Activated naive CD4-positive, alpha-beta T cell treated with anti-CD3 and anti-CD28 coated beads, Interleukin-2, amount 50 U/mL, for 72 hours (primary cell): ENCODE measurements at regions not wholly inside any gene's neighbourhood (a gene's known extent, or its start where the extent isn't known, plus 50 kb on each side); places are given as distances from the start of the nearest gene placed in this dataset.
"Not testable (repeated sequence)": the region's sequence is repeated elsewhere in the genome, so short reads cannot be mapped to it uniquely, and the experiment has no call there.

Source experiments
- ATAC-seq, 2 donors: fragments of 150-1000 bp; cut with Tn5 transposase; 2 replicates each; pipeline ENCODE4 v1.10.0; 2021; ENCODE audit warnings: mild to moderate bottlenecking in 2 of 2, moderate library complexity in 2 of 2
- DNase-seq, 2 donors: peaks; one replicate each; pipeline ENCODE4 v3.0.0; 2021 to 2022; ENCODE audit warnings: low spot score in 2 of 2
- H3K27ac Mint-ChIP-seq, 2 donors: one replicate each; pipeline ENCODE4 v1.8.0; 2022; ENCODE audit warnings: mild to moderate bottlenecking in 2 of 2, mixed read lengths in 2 of 2
- H3K36me3 Mint-ChIP-seq, 2 donors: one replicate each; pipeline ENCODE4 v1.8.0; 2022; ENCODE audit warnings: mixed read lengths in 2 of 2
- H3K9me3 Mint-ChIP-seq, 2 donors: one replicate each; pipeline ENCODE4 v1.8.0; 2022; ENCODE audit warnings: mixed read lengths in 2 of 2

DNA sequence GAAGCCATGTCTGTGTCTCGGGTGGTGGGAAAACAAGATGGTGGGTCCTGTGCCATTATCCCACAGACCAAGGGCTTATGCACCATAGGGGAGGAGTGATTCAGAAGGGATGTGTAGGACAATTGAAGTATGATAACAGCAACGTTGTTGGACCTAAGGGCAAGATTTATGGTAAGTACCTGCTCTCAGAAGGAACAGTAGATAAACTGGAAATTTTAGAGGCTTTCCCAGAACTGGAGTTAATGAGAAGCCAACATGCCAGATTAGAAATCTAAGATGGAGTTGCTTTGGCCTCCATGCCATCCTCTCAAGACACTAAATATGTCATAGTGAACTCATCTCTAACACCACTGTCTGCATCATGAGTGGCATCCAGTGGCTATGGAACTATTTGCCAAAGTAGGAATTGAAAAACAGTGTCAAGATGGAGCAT lies 84.7 kb upstream of the MYLIP start:
- DNase-seq (no peak), ATAC-seq (no peak)
- Mint-ChIP-seq H3K36me3 (peaks cover 5 to 7% of the 10 kb centered on the region in 2 donors), H3K27ac (no peak overlapping the region), H3K9me3 (peaks cover 0 to 9% of the 10 kb centered on the region in 2 donors)

DNA sequence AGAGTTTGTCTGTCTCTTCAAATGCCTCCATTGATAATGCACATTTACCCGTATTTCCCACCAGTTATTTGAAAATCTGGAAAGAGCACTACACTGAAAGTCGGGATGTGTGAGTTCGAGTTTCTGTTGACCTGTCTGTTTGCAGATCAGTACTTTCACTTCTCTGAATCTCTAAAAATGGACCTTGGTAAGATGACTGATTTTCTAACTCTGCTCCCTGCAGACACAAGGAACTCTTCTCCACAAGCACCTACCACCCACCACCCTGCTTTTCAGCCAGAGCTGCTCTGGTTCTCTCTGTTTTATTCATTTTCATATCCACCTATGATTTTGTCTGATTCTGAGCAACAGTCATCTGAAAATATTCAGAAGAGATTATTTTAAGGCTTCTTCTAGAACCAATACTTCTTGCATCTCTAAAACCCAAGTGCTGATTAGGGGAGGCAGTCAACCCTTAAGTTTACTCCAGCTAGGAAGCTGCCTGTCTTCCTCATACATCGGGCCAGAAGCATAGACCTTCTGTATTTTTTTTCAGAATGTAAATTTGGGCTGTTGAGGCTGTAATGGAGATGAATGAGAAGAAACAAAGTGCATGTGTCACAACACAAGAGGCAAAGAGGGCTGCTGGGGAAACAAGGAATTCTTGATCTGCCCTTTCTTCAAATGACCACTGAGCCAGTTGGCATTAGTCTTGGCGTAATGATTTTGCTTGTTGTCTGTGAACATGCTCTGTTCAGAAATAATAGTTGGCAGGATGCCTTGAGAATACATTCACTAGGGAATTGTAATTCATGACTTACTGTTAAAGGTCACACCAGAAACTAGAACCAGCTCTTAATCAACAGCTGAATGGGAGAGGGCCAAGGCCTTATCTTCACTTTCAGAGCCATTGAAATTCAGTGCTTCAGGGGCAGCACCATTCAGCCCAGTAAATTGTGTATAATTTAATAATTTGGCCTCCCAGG lies 85.4 kb upstream of the MYLIP start:
- Mint-ChIP-seq H3K27ac (no peak overlapping the region), H3K36me3 (peaks cover 5 to 7% of the 10 kb centered on the region in 2 donors), H3K9me3 (peaks cover 0 to 10% of the 10 kb centered on the region in 2 donors)
- no peak for DNase-seq
- no peak for ATAC-seq

DNA sequence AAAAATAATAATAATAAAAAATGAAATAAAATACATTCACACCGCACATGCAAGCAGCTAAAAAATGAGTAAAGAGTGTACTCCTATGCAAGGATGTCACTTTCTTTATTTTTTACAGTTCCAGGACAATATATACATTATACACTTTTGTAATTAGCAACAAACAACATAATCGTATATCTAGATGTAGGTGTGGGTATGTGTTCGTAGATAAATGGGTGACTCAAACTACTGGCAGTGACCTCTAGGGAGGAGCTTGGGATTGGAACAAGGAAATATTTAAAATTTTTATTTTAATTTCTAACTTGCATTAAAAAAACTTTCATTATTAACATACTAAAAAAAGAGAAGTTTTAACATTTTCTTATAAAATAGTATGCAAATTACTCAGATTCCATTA lies 86.1 kb upstream of the MYLIP start:
- DNase-seq, result no peak
- Mint-ChIP-seq H3K36me3 (peaks cover 5 to 7% of the 10 kb centered on the region in 2 donors), H3K9me3 (peaks cover 0 to 10% of the 10 kb centered on the region in 2 donors), H3K27ac (no peak overlapping the region)
- ATAC-seq, result no peak

DNA sequence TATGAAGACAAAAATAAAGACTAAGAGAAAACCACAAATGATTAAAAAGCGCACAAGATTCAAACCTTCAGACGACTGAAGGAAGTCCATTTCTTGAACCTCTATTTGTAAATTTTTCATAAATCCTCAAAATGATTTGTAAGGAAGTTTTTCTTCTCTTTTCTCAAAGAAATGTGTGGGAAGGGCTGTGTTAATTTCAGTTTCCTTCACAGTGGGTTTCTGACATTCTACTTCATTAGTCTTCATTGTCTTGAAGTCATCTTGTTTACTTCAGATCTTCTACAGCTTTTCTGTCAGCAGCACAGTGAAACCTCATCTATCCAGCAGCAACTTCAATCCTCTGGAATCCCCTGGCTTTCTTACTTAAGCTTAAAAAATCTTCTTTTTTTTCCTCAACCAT lies 87.6 kb upstream of the MYLIP start:
- ATAC-seq, result no peak
- Mint-ChIP-seq H3K36me3 (peaks cover 5 to 7% of the 10 kb centered on the region in 2 donors), H3K27ac (no peak overlapping the region), H3K9me3 (peaks cover 0 to 10% of the 10 kb centered on the region in 2 donors)
- DNase-seq, result no peak

DNA sequence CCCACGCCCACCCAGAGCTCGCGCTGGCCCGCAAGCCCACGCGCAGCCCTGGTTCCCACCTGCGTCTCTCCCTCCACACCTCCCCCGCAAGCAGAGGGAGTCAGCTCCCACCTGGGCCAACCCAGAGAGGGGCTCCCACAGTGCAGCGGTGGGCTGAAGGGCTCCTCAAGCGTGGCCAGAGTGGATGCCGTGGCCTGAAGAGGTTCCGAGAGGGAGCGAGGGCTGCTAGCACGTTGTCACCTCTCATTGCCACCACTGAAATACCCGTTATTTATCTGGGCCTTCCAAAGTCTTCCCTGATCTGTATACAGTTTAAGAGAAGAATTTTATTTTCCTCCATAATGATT lies 88.3 kb upstream of the MYLIP start:
- peaks cover 0 to 10% of the 10 kb centered on the region in 2 donors for H3K9me3 Mint-ChIP-seq
- H3K36me3 Mint-ChIP-seq, result peaks cover 5 to 7% of the 10 kb centered on the region in 2 donors
- H3K27ac Mint-ChIP-seq, result no peak overlapping the region
- DNase-seq (no peak), ATAC-seq (no peak)

DNA sequence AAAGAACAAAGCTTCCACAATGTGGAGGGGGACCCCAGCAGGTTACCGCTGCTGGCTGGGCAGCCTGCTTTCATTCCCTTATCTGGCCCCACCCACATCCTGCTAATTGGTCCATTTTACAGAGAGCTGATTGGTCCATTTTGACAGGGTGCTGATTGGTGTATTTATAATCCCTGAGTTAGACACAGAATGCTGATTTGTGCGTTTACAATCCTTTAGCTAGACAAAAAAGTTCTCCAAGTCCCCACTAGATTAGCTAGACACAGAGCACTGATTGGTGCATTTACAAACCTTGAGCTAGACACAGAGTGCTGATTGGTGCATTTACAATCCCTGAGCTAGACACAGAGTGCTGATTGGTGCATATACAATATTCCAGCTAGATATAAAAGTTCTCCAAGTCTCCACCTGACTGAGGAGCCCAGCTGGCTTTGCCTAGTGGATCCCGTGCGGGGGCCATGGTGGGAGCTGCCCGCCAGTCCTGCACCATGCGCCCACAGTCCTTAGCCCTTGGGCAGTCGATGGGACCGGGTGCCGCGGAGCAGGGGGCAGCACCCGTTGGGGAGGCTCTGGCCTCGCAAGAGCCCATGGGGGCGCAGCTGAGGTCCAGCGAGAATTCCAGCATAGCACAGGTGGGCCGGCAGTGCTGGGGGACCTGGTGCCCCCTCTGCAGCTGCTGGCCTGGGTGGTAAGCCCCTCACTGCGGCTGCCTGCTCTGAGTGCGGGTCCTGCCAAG lies 88.8 kb upstream of the MYLIP start:
- not testable (repeated sequence) for DNase-seq, H3K27ac Mint-ChIP-seq, H3K36me3 Mint-ChIP-seq, ATAC-seq, H3K9me3 Mint-ChIP-seq

DNA sequence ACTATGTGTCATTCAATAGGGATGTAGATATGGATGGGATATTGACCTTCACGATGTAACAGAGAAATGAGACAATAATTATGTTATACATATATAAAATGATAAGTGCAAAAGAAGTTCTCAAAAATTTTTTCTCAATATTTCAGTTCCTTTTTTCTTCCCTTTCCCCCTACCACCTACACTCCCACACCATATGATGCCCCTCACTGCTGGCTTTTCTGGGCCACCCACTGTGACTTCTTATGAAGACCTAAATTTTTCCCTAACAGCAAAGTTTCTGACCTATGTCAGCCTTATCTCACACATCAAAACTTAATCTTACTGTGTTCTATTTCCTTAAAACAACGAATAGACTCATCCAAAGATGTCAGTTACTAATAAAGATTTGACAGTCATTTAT lies 89.9 kb upstream of the MYLIP start:
- H3K9me3 Mint-ChIP-seq, result peaks cover 0 to 9% of the 10 kb centered on the region in 2 donors
- H3K27ac Mint-ChIP-seq, result no peak overlapping the region
- no peak for ATAC-seq
- H3K36me3 Mint-ChIP-seq, result peaks cover 5 to 7% of the 10 kb centered on the region in 2 donors
- no peak for DNase-seq

DNA sequence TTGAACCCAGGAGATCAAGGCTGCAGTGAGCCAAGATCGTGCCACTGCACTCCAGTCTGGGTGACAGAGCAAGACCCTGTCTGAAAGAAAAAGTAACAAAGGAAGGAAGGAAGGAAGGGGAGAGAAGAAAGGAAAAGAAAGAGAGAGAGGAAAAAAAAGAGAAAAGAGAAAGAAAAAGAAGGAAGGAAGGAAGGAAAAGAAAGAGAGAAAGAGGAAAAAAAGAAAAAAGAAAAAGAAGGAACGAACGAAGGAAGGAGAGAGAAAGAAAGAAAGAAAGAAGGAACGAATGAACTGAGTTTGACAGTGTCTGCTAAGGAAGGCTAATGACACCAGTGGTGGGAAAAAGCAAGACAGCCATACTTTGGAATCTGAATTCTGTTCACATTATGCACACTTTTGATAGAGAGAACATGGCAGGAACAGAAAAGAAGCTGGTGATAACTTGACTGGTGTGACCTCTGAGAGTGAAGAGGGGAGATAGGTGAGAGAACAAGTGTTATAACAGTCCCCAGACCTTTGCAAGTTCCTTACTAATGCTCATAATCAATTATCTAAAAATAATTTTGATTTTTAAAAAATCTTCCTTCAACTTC lies 93.3 kb upstream of the MYLIP start:
- no peak for DNase-seq
- ATAC-seq, result no peak
- no peak overlapping the region for H3K27ac Mint-ChIP-seq
- H3K9me3 Mint-ChIP-seq, result peaks cover 0 to 10% of the 10 kb centered on the region in 2 donors
- H3K36me3 Mint-ChIP-seq, result peaks cover 5 to 7% of the 10 kb centered on the region in 2 donors

DNA sequence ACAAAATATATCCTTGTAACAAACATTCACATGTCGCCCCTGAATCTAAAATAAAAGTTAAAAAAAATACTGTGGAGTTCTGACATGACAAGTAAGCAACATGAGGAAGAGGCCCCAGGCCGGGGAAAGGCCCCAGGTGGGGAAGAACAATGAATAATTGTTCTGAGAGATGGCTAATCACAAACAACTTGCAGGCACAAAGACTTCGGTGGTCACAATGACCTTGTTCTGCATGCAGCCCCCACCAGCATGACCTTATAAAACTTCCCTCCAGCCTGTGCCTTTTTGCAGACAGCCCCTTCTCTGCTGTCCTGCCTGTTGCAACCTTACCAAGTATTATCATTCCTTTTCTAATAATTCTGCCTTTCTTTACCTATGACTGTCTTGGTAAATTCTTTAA lies 95.7 kb upstream of the MYLIP start:
- no peak for DNase-seq
- no peak overlapping the region for H3K27ac Mint-ChIP-seq
- H3K9me3 Mint-ChIP-seq, result peaks cover 0 to 4% of the 10 kb centered on the region in 2 donors
- no peak for ATAC-seq
- H3K36me3 Mint-ChIP-seq, result no peaks in the 10 kb centered on the region

DNA sequence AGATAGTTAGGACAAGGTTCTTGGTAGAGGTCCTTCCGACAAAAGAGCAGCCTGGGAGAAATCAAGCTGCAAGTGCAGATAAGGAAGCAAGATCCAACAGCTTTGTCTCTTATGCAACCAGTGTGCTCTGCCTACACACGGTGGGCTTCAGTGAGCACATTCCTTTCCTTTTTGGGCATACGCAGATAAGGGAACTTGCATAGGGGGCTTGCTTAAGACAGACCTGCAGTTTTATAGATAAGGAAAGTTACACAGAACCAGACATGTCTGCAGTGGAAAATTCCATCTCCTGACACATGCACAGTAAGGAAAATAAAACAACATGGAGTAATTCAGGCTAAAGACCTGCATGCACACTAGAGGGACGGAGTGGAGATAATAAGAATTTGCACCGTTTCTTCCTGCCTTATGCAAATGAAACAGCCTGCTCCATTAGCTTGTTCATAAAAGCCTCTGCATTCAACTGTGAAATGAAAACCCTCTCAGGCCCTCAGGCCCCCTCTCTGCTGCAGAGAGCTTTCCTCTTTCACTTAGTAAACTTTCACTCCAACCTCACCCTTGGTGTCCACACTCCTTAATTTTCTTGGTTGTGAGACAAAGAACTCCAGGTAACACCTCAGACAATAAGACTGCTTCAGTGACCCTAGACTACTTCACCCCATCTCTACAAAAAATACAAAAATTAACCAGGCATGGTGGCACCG lies 97.5 kb upstream of the MYLIP start:
- Mint-ChIP-seq H3K36me3 (no peaks in the 10 kb centered on the region), H3K27ac (no peak overlapping the region), H3K9me3 (peaks cover 0 to 4% of the 10 kb centered on the region in 2 donors)
- ATAC-seq, result no peak
- no peak for DNase-seq

DNA sequence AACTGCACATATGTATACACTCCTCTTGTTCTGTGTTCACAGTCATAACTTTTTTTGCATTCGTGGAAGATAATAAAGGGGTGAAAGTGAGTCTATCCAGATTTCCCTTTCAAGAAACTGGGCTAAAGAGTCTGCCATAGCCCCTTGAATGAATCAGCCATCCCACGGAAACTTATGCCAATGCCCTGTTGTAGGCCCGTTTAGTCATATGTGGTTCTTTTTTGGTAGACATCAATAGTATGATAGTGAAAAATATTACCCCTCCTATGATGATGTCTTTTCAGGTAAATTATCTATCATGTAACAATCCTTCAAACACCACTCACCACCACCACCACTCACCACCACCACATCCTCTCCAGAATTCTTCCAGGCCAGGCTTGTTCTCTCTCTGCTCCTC lies 99.9 kb upstream of the MYLIP start:
- H3K27ac Mint-ChIP-seq, result no peak overlapping the region
- H3K36me3 Mint-ChIP-seq, result no peaks in the 10 kb centered on the region
- H3K9me3 Mint-ChIP-seq, result peaks cover 0 to 4% of the 10 kb centered on the region in 2 donors
- no peak for DNase-seq
- ATAC-seq, result peak; percentile 47 to 82

DNA sequence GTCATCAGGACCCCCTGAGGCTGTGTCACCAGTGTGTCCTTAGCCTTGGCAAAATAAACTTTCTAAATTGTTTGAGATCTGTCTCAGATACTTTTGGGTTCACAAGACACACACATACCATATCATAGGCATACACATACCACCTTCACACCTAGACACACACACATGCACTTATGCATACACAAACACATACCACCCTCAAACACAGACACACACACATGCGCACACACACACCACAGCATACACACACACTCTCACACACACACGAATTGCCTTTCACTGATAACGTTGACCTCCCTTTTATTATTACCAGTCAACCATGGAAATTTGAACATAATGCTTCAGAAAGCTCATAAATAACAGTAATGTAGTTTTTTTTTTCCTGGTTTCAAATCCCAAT lies 108.6 kb upstream of the MYLIP start:
- H3K9me3 Mint-ChIP-seq, result peaks cover 0 to 4% of the 10 kb centered on the region in 2 donors

DNA sequence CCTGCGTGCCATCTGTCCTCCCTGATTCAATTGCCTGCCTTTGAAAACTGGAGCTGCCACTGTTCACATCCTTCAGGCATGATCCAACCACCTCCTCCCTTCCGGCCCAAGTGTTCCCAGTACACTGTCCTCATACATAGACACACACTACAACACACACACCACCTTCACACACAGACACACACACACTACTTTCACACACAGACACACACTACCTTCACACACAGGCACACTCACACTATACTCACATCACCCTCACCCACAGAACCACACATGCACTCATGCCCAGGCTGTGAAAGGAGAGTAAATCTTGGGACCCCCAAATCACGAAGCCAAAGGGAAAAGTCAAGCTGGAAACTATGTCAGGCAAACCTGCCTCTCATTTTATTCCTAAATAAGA lies 109.4 kb upstream of the MYLIP start:
- DNase-seq (no peak), ATAC-seq (no peak)
- H3K27ac Mint-ChIP-seq, result no peak overlapping the region

More for the DNA sequence above, 108.6 kb upstream of the MYLIP start:
- Mint-ChIP-seq H3K36me3 (peaks cover 0 to 8% of the 10 kb centered on the region in 2 donors), H3K27ac (no peak overlapping the region)
- DNase-seq (no peak), ATAC-seq (no peak)

DNA sequence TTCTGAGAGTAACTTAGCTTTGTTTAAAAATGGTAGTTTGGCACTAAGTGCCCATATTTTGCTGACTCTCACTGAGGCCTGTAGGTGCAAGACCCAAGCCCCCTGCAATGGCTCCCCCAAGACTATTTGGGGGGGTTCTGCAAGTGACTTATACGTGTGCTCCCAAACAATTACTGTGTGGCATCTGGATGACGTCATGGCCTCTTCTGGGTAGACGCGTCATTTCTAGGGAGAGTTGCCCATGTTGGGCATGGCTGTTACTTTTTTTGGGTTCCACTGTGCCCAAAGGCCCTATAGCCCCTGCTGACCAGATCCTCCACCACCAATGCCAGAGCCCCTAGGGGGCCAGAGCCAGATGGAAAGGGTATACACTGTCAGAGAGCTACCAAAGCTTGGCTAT lies 110.3 kb upstream of the MYLIP start:
- no peak for ATAC-seq
- peaks cover 0 to 8% of the 10 kb centered on the region in 2 donors for H3K36me3 Mint-ChIP-seq
- no peak for DNase-seq
- peaks cover 0 to 4% of the 10 kb centered on the region in 2 donors for H3K9me3 Mint-ChIP-seq
- H3K27ac Mint-ChIP-seq, result no peak overlapping the region

More for the DNA sequence above, 109.4 kb upstream of the MYLIP start:
- Mint-ChIP-seq H3K36me3 (peaks cover 0 to 8% of the 10 kb centered on the region in 2 donors), H3K9me3 (peaks cover 0 to 4% of the 10 kb centered on the region in 2 donors)

DNA sequence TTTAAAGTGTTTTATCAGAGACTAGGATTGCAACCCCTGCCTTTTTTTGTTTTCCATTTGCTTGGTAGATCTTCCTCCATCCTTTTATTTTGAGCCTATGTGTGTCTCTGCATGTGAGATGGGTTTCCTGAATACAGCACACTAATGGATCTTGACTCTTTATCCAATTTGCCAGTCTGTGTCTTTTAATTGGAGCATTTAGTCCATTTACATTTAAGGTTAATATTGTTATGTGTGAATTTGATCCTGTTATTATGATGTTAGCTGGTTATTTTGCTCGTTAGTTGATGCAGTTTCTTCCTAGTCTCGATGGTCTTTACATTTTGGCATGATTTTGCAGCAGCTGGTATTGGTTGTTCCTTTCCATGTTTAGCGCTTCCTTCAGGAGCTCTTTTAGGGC lies 114.6 kb upstream of the MYLIP start:
- ATAC-seq, result not testable (repeated sequence)

DNA sequence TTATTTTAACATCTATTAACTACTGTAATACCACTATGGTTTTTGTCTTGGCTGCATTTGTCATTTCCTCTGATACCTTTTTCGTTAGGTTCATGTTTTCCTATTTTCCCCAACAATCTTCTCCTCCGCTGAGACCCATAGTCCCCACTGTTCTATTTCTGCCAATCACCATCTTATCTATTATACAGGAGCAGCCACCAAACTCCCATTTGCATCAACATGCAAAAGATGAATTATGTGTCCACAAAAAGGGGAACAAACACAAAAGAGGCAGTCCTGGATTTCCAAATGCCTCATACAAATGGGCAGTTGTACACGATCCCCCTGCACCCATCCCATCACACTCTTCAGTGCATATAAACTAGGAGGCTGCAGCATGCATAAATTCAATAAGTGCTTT lies 121.7 kb upstream of the MYLIP start:
- Mint-ChIP-seq H3K9me3 (no peaks in the 10 kb centered on the region), H3K27ac (no peak overlapping the region), H3K36me3 (no peaks in the 10 kb centered on the region)
- ATAC-seq (no peak), DNase-seq (no peak)

More for the DNA sequence above, 114.6 kb upstream of the MYLIP start:
- not testable (repeated sequence) for H3K9me3 Mint-ChIP-seq, DNase-seq, H3K27ac Mint-ChIP-seq, H3K36me3 Mint-ChIP-seq
